ENCODE measurements at regions not wholly inside any gene's neighbourhood (a gene's known extent, or its start where the extent isn't known, plus 50 kb on each side); places are given as distances from the start of the nearest gene placed in this dataset.
"Not testable (repeated sequence)": the region's sequence is repeated elsewhere in the genome, so short reads cannot be mapped to it uniquely, and the experiment has no call there.

GRCh38 chr6:16939351-16939750, 162.5 kb upstream of the STMND1 start:
- DNase-seq (ENCODE audit: low spot score): no peak
- in situ Hi-C loops (cut with MboI; ENCODE audit: low sequenced_read_pairs, unreplicated experiment): no loop called here
- TF ChIP-seq CTCF (IDR thresholded peaks at IDR 0.05; ENCODE audit: borderline replicate concordance, control extremely low read depth, extremely low read depth, insufficient read depth, missing control alignments): no peak

GRCh38 chr6:16936893-16937292, 165.0 kb upstream of the STMND1 start:
- in situ Hi-C loops (cut with MboI; ENCODE audit: low sequenced_read_pairs, unreplicated experiment): no loop called here
- TF ChIP-seq CTCF (IDR thresholded peaks at IDR 0.05; ENCODE audit: borderline replicate concordance, control extremely low read depth, extremely low read depth, insufficient read depth, missing control alignments): no peak
- DNase-seq (ENCODE audit: low spot score): no peak

- TF ChIP-seq CTCF (IDR thresholded peaks at IDR 0.05; ENCODE audit: borderline replicate concordance, control extremely low read depth, extremely low read depth, insufficient read depth, missing control alignments): no peak
- no peak for DNase-seq (ENCODE audit: low spot score)
- in situ Hi-C loops (cut with MboI; ENCODE audit: low sequenced_read_pairs, unreplicated experiment): no loop called here
These were observed 167.9 kb upstream of the STMND1 start for GRCh38 chr6:16933961-16934360.

- no peak for TF ChIP-seq CTCF (IDR thresholded peaks at IDR 0.05; ENCODE audit: borderline replicate concordance, control extremely low read depth, extremely low read depth, insufficient read depth, missing control alignments)
- in situ Hi-C loops (cut with MboI; ENCODE audit: low sequenced_read_pairs, unreplicated experiment): no loop called here
- no peak for DNase-seq (ENCODE audit: low spot score)
These were observed 168.3 kb upstream of the STMND1 start for GRCh38 chr6:16933532-16933931.

GRCh38 chr6:16932920-16933319, 168.9 kb upstream of the STMND1 start:
- in situ Hi-C loops (cut with MboI; ENCODE audit: low sequenced_read_pairs, unreplicated experiment): no loop called here
- TF ChIP-seq CTCF (IDR thresholded peaks at IDR 0.05; ENCODE audit: borderline replicate concordance, control extremely low read depth, extremely low read depth, insufficient read depth, missing control alignments): no peak
- DNase-seq (ENCODE audit: low spot score): no peak

- in situ Hi-C loops (cut with MboI; ENCODE audit: low sequenced_read_pairs, unreplicated experiment); DNase-seq (ENCODE audit: low spot score): not testable (repeated sequence)
These were observed 169.8 kb upstream of the ATXN1 start for GRCh38 chr6:16931079-16931478.

- in situ Hi-C loops (cut with MboI; ENCODE audit: low sequenced_read_pairs, unreplicated experiment): no loop called here
- TF ChIP-seq CTCF (IDR thresholded peaks at IDR 0.05; ENCODE audit: borderline replicate concordance, control extremely low read depth, extremely low read depth, insufficient read depth, missing control alignments): no peak
- no peak for DNase-seq (ENCODE audit: low spot score)
These were observed 169.2 kb upstream of the ATXN1 start for GRCh38 chr6:16930432-16930831.

Data from GM13976 (cell line).